Neural crest cell (in vitro differentiated cells): ENCODE measurements at regions not wholly inside any gene's neighbourhood (a gene's known extent, or its start where the extent isn't known, plus 50 kb on each side); places are given as distances from the start of the nearest gene placed in this dataset.
A peak's percentile ranks its signal among the peaks of the same experiment; 100 is the strongest.

Experiments used
- DNase-seq: peaks from one replicate; pipeline ENCODE4 v3.0.0; 2021; ENCODE audit warnings: low read depth, mixed read lengths, low spot score
- H3K27ac Mint-ChIP-seq: one replicate; pipeline ENCODE4 v1.8.0; 2021; ENCODE audit warnings: mild to moderate bottlenecking, mixed read lengths; ENCODE audit not compliant: unreplicated experiment
- H3K27me3 Mint-ChIP-seq: 2 replicates; pipeline ENCODE4 v1.8.0; 2021; ENCODE audit warnings: low read depth, mild to moderate bottlenecking, mixed read lengths
- H3K36me3 Mint-ChIP-seq: 2 replicates; pipeline ENCODE4 v1.8.0; 2021; ENCODE audit warnings: low read depth, mild to moderate bottlenecking, mixed read lengths
- H3K4me1 Mint-ChIP-seq: 2 replicates; pipeline ENCODE4 v1.8.0; 2021; ENCODE audit warnings: mixed read lengths
- H3K4me3 Mint-ChIP-seq: one replicate; pipeline ENCODE4 v1.8.0; 2021; ENCODE audit warnings: mild to moderate bottlenecking, mixed read lengths
- H3K9me3 Mint-ChIP-seq: 2 replicates; pipeline ENCODE4 v1.8.0; 2021; ENCODE audit warnings: mixed read lengths
- TF ChIP-seq, protein P1 (sequence below): fragments of 200-600 bp; sonication (generic); conservative IDR thresholded peaks from 2 replicates; pipeline ENCODE4 v1.5.0; 2021; ENCODE audit warnings: antibody characterized with exemption, mild to moderate bottlenecking

DNA sequence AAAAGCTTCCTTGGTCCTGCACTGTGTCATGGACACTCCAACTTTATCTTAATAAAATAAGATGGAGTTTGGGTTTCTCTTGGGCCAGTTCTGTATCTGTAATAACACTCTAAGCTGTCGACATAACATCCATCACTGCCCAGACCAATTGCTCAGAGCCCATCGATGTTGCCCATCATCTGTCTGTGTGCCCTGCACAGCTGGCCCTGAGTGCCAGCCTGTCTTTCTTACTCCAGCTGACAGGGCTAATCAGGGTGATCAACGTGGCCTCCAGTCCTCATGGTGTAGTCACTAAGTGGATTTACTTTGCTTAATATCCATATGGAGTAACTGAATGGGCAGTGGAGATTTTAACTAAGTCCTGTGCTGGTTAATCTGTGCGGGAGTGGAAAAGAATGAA lies 419.8 kb upstream of the TPM1 start:
- H3K27me3 Mint-ChIP-seq, result no peaks in the 10 kb centered on the region
- DNase-seq, result no peak
- H3K27ac Mint-ChIP-seq, result no peak overlapping the region
- TF ChIP-seq, protein P1, sequence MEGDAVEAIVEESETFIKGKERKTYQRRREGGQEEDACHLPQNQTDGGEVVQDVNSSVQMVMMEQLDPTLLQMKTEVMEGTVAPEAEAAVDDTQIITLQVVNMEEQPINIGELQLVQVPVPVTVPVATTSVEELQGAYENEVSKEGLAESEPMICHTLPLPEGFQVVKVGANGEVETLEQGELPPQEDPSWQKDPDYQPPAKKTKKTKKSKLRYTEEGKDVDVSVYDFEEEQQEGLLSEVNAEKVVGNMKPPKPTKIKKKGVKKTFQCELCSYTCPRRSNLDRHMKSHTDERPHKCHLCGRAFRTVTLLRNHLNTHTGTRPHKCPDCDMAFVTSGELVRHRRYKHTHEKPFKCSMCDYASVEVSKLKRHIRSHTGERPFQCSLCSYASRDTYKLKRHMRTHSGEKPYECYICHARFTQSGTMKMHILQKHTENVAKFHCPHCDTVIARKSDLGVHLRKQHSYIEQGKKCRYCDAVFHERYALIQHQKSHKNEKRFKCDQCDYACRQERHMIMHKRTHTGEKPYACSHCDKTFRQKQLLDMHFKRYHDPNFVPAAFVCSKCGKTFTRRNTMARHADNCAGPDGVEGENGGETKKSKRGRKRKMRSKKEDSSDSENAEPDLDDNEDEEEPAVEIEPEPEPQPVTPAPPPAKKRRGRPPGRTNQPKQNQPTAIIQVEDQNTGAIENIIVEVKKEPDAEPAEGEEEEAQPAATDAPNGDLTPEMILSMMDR, result no peak
- H3K36me3 Mint-ChIP-seq, result no peaks in the 10 kb centered on the region
- H3K4me1 Mint-ChIP-seq, result peaks cover 9% of the 10 kb centered on the region
- H3K9me3 Mint-ChIP-seq, result no peaks in the 10 kb centered on the region
- no peak overlapping the region for H3K4me3 Mint-ChIP-seq

- no peaks in the 10 kb centered on the region for H3K4me1 Mint-ChIP-seq
- H3K27ac Mint-ChIP-seq, result peak overlapping the region; percentile 90
- H3K9me3 Mint-ChIP-seq, result no peaks in the 10 kb centered on the region
- H3K36me3 Mint-ChIP-seq, result no peaks in the 10 kb centered on the region
- H3K4me3 Mint-ChIP-seq, result no peak overlapping the region
- DNase-seq, result no peak
- H3K27me3 Mint-ChIP-seq, result no peaks in the 10 kb centered on the region
- TF ChIP-seq, protein P1, result no peak
Observed at GRCh38 chr15:62624547-62625378, 417.8 kb upstream of the TPM1 start.

DNA sequence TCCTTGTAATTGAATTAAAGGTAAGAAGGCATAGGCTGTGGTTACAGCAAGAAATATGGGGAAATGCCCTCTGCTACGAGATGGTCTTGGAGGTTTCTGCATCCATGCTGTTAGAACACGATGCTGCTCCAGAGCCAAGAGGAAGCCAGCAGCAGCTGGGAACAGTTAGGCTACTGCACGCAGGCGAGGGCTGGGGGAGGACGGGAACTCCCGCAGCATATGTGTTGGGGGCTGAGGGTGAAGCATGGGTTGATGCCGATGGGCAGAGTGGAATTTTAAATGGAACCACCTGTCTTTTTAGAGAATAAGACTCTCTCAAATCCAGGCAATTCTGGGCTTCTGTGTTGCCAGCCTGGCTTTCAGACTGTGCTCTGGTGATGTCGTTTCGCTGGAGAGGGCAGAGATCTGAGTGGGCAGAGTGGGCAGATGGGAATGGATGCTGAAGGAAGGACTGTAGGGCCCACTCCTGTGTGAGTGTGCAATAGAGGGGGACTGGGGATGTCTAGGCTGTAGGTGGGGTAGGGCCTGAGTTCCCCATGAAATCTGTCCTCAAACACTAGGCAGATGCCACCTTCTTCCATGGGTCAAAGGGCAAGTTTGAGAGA lies 417.0 kb upstream of the TPM1 start:
- TF ChIP-seq, protein P1, result no peak
- no peaks in the 10 kb centered on the region for H3K36me3 Mint-ChIP-seq
- H3K27ac Mint-ChIP-seq, result no peak overlapping the region
- no peaks in the 10 kb centered on the region for H3K9me3 Mint-ChIP-seq
- DNase-seq, result no peak
- no peaks in the 10 kb centered on the region for H3K4me1 Mint-ChIP-seq
- H3K4me3 Mint-ChIP-seq, result no peak overlapping the region
- no peaks in the 10 kb centered on the region for H3K27me3 Mint-ChIP-seq

GRCh38 chr15:62626903-62627302 lies 415.6 kb upstream of the TPM1 start:
- no peaks in the 10 kb centered on the region for H3K27me3 Mint-ChIP-seq
- TF ChIP-seq, protein P1, result no peak
- H3K4me3 Mint-ChIP-seq, result no peak overlapping the region
- H3K9me3 Mint-ChIP-seq, result no peaks in the 10 kb centered on the region
- H3K27ac Mint-ChIP-seq, result no peak overlapping the region
- H3K4me1 Mint-ChIP-seq, result no peaks in the 10 kb centered on the region
- DNase-seq, result no peak
- H3K36me3 Mint-ChIP-seq, result no peaks in the 10 kb centered on the region

- no peaks in the 10 kb centered on the region for H3K9me3 Mint-ChIP-seq
- H3K4me3 Mint-ChIP-seq, result no peak overlapping the region
- no peak overlapping the region for H3K27ac Mint-ChIP-seq
- no peaks in the 10 kb centered on the region for H3K27me3 Mint-ChIP-seq
- DNase-seq, result no peak
- no peaks in the 10 kb centered on the region for H3K36me3 Mint-ChIP-seq
- peaks cover 3% of the 10 kb centered on the region for H3K4me1 Mint-ChIP-seq
- TF ChIP-seq, protein P1, result no peak
Observed at GRCh38 chr15:62631076-62631724, 411.3 kb upstream of the TPM1 start.
